ENCODE measurements at regions not wholly inside any gene's neighbourhood (a gene's known extent, or its start where the extent isn't known, plus 50 kb on each side); places are given as distances from the start of the nearest gene placed in this dataset.

GRCh38 chr7:84633-85020 lies 107.7 kb upstream of the FAM20C start:
- no peak for DNase-seq (ENCODE audit: low spot score)
- no peak for TF ChIP-seq CTCF (IDR thresholded peaks at IDR 0.05; ENCODE audit: extremely low read depth, missing control alignments)

- no peak for DNase-seq (ENCODE audit: low spot score)
- TF ChIP-seq CTCF (IDR thresholded peaks at IDR 0.05; ENCODE audit: extremely low read depth, missing control alignments) = no peak
Observed at GRCh38 chr7:85074-85882, 107.1 kb upstream of the FAM20C start.

- DNase-seq (ENCODE audit: low spot score) = no peak
- no peak for TF ChIP-seq CTCF (IDR thresholded peaks at IDR 0.05; ENCODE audit: extremely low read depth, missing control alignments)
Observed at GRCh38 chr7:85883-86515, 106.4 kb upstream of the FAM20C start.

GRCh38 chr7:86629-87028 lies 105.7 kb upstream of the FAM20C start:
- TF ChIP-seq CTCF (IDR thresholded peaks at IDR 0.05; ENCODE audit: extremely low read depth, missing control alignments) = no peak
- no peak for DNase-seq (ENCODE audit: low spot score)

- no peak for TF ChIP-seq CTCF (IDR thresholded peaks at IDR 0.05; ENCODE audit: extremely low read depth, missing control alignments)
- no peak for DNase-seq (ENCODE audit: low spot score)
Observed at GRCh38 chr7:87047-87446, 105.3 kb upstream of the FAM20C start.

- TF ChIP-seq CTCF (IDR thresholded peaks at IDR 0.05; ENCODE audit: extremely low read depth, missing control alignments) = no peak
- DNase-seq (ENCODE audit: low spot score) = no peak
Observed at GRCh38 chr7:87671-88070, 104.7 kb upstream of the FAM20C start.

- no peak for TF ChIP-seq CTCF (IDR thresholded peaks at IDR 0.05; ENCODE audit: extremely low read depth, missing control alignments)
- no peak for DNase-seq (ENCODE audit: low spot score)
Observed at GRCh38 chr7:88095-88926, 104.1 kb upstream of the FAM20C start.

Data from GM20000 (cell line).